Right lobe of liver (tissue), 4 donors: ENCODE measurements at regions not wholly inside any gene's neighbourhood (a gene's known extent, or its start where the extent isn't known, plus 50 kb on each side); places are given as distances from the start of the nearest gene placed in this dataset.

ENCODE experiments used
- POLR2A ChIP-seq: fragments of 450-650 bp; IDR thresholded peaks from one replicate; pipeline ENCODE4 v1.6.1; 2017; ENCODE audit warnings: antibody characterized with exemption, mild to moderate bottlenecking
- TF ChIP-seq, protein P1 (sequence below), 4 donors: fragments of 200-600 bp in 3 of 4; fragments of 450-650 bp in 1 of 4; IDR thresholded peaks; one replicate each; pipeline versions ENCODE4 v1.5.1 to v1.8.0; 2016 to 2022; ENCODE audit warnings: antibody characterized with exemption in 4 of 4, mild to moderate bottlenecking in 2 of 4
- donor health status: DM: no; HTN: no; CAD: no.
- donor health status: DM: no; HTN: no; CAD: no.
- donor health status: DM: no; HTN: yes; CAD: no.

DNA sequence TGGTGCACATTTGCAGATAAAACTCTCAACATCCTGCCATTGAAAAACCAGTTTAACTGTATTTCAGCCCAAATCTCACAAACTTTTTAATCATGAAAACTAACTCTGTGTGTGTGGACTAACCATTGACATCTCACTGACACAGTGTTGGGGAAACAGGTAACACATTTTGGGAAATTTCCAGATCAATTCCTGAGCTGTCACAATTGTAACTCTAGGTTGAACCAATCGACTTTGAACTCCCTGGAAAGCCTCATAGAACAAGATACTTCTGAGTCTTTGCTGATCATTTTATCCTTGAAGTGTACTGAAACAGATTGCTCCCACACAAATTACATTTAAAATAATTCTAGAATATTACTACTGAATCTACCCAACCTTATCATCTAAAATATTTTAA is 667.9 kb upstream of the NR2F2 start:
- TF ChIP-seq, protein P1, sequence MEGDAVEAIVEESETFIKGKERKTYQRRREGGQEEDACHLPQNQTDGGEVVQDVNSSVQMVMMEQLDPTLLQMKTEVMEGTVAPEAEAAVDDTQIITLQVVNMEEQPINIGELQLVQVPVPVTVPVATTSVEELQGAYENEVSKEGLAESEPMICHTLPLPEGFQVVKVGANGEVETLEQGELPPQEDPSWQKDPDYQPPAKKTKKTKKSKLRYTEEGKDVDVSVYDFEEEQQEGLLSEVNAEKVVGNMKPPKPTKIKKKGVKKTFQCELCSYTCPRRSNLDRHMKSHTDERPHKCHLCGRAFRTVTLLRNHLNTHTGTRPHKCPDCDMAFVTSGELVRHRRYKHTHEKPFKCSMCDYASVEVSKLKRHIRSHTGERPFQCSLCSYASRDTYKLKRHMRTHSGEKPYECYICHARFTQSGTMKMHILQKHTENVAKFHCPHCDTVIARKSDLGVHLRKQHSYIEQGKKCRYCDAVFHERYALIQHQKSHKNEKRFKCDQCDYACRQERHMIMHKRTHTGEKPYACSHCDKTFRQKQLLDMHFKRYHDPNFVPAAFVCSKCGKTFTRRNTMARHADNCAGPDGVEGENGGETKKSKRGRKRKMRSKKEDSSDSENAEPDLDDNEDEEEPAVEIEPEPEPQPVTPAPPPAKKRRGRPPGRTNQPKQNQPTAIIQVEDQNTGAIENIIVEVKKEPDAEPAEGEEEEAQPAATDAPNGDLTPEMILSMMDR (IDR thresholded peaks at IDR 0.05): no peak
- TF ChIP-seq POLR2A: no peak
